H1 (cell line): ENCODE measurements at regions not wholly inside any gene's neighbourhood (a gene's known extent, or its start where the extent isn't known, plus 50 kb on each side); places are given as distances from the start of the nearest gene placed in this dataset.

Experiments used
- CTCF ChIA-PET: fragments of 300-600 bp; sonication (Branson Sonifier 250); formaldehyde crosslinking; loops from one replicate; lab custom pipeline; 2021; ENCODE audit not compliant: partially characterized antibody; lab: Charles Lee
- POLR2A ChIA-PET: fragments of 300-600 bp; sonication (Branson Sonifier 250); formaldehyde crosslinking; loops from one replicate; lab custom pipeline; 2021; ENCODE audit warnings: inconsistent platforms; ENCODE audit not compliant: partially characterized antibody; lab: Charles Lee
- DNase-seq, 2 experiments: peaks; one replicate each; pipeline versions ENCODE4 v3.0.0 to v3.0.0-alpha.2; 2010 to 2022; ENCODE audit warnings: low spot score in 2 of 2, low read depth in 1 of 2, mixed read lengths in 1 of 2
- FAIRE-seq: peaks from 2 replicates; lab custom pipeline; 2011; peaks lifted over from hg19 to GRCh38; lab: Jason Lieb, UNC
- H2AFZ ChIP-seq: 2 replicates; pipeline ENCODE4 v1.8.1; 2012; ENCODE audit warnings: low read length, inconsistent platforms
- H2AK5ac ChIP-seq: 2 replicates; pipeline ENCODE4 v1.6.1; 2013; ENCODE audit warnings: low read depth, low read length
- H2BK120ac ChIP-seq: replicated peaks from 2 replicates; pipeline ENCODE3; 2013; ENCODE audit warnings: low read depth, low read length, inconsistent platforms
- H2BK12ac ChIP-seq: 2 replicates; pipeline ENCODE4 v1.6.1; 2013; ENCODE audit warnings: low read depth, low read length
- H2BK15ac ChIP-seq: 2 replicates; pipeline ENCODE4 v1.6.1; 2013; ENCODE audit warnings: low read length
- H2BK20ac ChIP-seq: 2 replicates; pipeline ENCODE4 v1.6.1; 2013; ENCODE audit warnings: low read length
- H2BK5ac ChIP-seq: 2 replicates; pipeline ENCODE4 v1.6.1; 2013; ENCODE audit warnings: low read depth, low read length
- H3K14ac ChIP-seq: 2 replicates; pipeline ENCODE4 v1.6.1; 2013; ENCODE audit warnings: inconsistent platforms; ENCODE audit not compliant: insufficient read length
- H3K18ac ChIP-seq: 2 replicates; pipeline ENCODE4 v1.6.1; 2013; ENCODE audit warnings: low read length; ENCODE audit errors: extremely low read depth
- H3K23ac ChIP-seq: 2 replicates; pipeline ENCODE4 v1.6.1; 2013; ENCODE audit warnings: inconsistent platforms; ENCODE audit not compliant: insufficient read length
- H3K23me2 ChIP-seq: 2 replicates; pipeline ENCODE4 v1.6.1; 2013; ENCODE audit warnings: low read depth, low read length
- H3K27ac ChIP-seq: 2 replicates; pipeline ENCODE4 v1.6.1; 2011; ENCODE audit warnings: low read depth, low read length, inconsistent platforms
- H3K27me3 ChIP-seq, 4 experiments: replicated peaks in 1 of 4; 1 replicate in 1 of 4; 2 replicates in 3 of 4; pipeline versions ENCODE4 v1.6.1 to v1.8.1; 2011 to 2013; ENCODE audit warnings: low read length in 3 of 4, mild to moderate bottlenecking in 3 of 4, inconsistent platforms in 2 of 4, mixed read lengths in 2 of 4, moderate library complexity in 1 of 4; ENCODE audit not compliant: control insufficient read depth in 3 of 4, insufficient read depth in 3 of 4; ENCODE audit errors: extremely low read depth in 1 of 4
- H3K36me3 ChIP-seq, 4 experiments: 2 replicates each; pipeline versions ENCODE4 v1.6.1 to v1.8.1; 2011 to 2013; ENCODE audit warnings: mild to moderate bottlenecking in 4 of 4, low read length in 3 of 4, moderate library complexity in 2 of 4, control low read depth in 1 of 4, inconsistent platforms in 1 of 4; ENCODE audit not compliant: insufficient read depth in 4 of 4, control insufficient read depth in 2 of 4
- H3K4ac ChIP-seq: replicated peaks from 2 replicates; pipeline ENCODE3; 2013; ENCODE audit warnings: low read length, low read depth, mixed read lengths, inconsistent platforms; ENCODE audit not compliant: insufficient read length
- H3K4me1 ChIP-seq, 4 experiments: replicated peaks in 1 of 4; 1 replicate in 1 of 4; 2 replicates in 3 of 4; pipeline versions ENCODE4 v1.6.1 to v1.8.1; 2011 to 2013; ENCODE audit warnings: low read length in 3 of 4, inconsistent platforms in 2 of 4, mixed read lengths in 1 of 4; ENCODE audit not compliant: insufficient read depth in 4 of 4, control insufficient read depth in 3 of 4
- H3K4me2 ChIP-seq, 2 experiments: 2 replicates each; pipeline versions ENCODE4 v1.6.1 to v1.8.1; 2011 to 2013; ENCODE audit warnings: low read depth in 2 of 2, low read length in 2 of 2, control low read depth in 1 of 2, inconsistent platforms in 1 of 2, mild to moderate bottlenecking in 1 of 2; ENCODE audit not compliant: insufficient read depth in 1 of 2
- H3K4me3 ChIP-seq, 4 experiments: fragments of 200-600, 300-600 bp in 1 of 4; sonication (generic), shearing (Covaris generic), sonication (Bioruptor Twin) in 1 of 4; 2 replicates each; pipeline versions ENCODE4 v1.5.1 to v1.8.1; 2011 to 2016; ENCODE audit warnings: low read length in 4 of 4, low read depth in 3 of 4, control low read depth in 2 of 4, inconsistent platforms in 2 of 4, mild to moderate bottlenecking in 2 of 4, mixed read lengths in 1 of 4, moderate library complexity in 1 of 4; ENCODE audit not compliant: insufficient read depth in 2 of 4; ENCODE audit errors: extremely low read depth in 1 of 4
- H3K56ac ChIP-seq: replicated peaks from 2 replicates; pipeline ENCODE3; 2013; ENCODE audit warnings: low read depth, mild to moderate bottlenecking, mixed read lengths, low read length, inconsistent platforms; ENCODE audit not compliant: insufficient read length
- H3K79me1 ChIP-seq: 2 replicates; pipeline ENCODE4 v1.6.1; 2013; ENCODE audit warnings: low read depth, low read length, control low read depth
- H3K79me2 ChIP-seq, 2 experiments: 2 replicates each; pipeline versions ENCODE4 v1.6.1 to v1.8.1; 2012 to 2013; ENCODE audit warnings: low read length in 2 of 2, mild to moderate bottlenecking in 2 of 2, inconsistent platforms in 1 of 2; ENCODE audit not compliant: insufficient read depth in 2 of 2, control insufficient read depth in 1 of 2
- H3K9ac ChIP-seq, 4 experiments: replicated peaks in 1 of 4; 1 replicate in 1 of 4; 2 replicates in 3 of 4; pipeline versions ENCODE4 v1.6.1 to v1.8.1; 2011 to 2013; ENCODE audit warnings: low read depth in 3 of 4, low read length in 3 of 4, control low read depth in 2 of 4, mild to moderate bottlenecking in 2 of 4, moderate library complexity in 2 of 4, inconsistent platforms in 1 of 4; ENCODE audit errors: extremely low read depth in 1 of 4
- H3K9me3 ChIP-seq, 2 experiments: 2 replicates each; pipeline versions ENCODE4 v1.6.1 to v1.8.1; 2012 to 2013; ENCODE audit warnings: mild to moderate bottlenecking in 2 of 2, moderate library complexity in 2 of 2, control low read depth in 1 of 2, inconsistent platforms in 1 of 2, low read depth in 1 of 2, low read length in 1 of 2, mixed read lengths in 1 of 2; ENCODE audit not compliant: insufficient read depth in 2 of 2
- H4K20me1 ChIP-seq, 2 experiments: replicated peaks in 1 of 2; 2 replicates each; pipeline versions ENCODE3 to v1.8.1; 2011 to 2013; ENCODE audit warnings: inconsistent platforms in 2 of 2, low read length in 2 of 2, mild to moderate bottlenecking in 1 of 2; ENCODE audit not compliant: insufficient read depth in 2 of 2, control insufficient read depth in 1 of 2
- H4K5ac ChIP-seq: 2 replicates; pipeline ENCODE4 v1.6.1; 2013; ENCODE audit warnings: low read length, low read depth, mixed read lengths, inconsistent platforms; ENCODE audit not compliant: insufficient read length
- H4K8ac ChIP-seq: 2 replicates; pipeline ENCODE4 v1.8.0; 2013; ENCODE audit warnings: mild to moderate bottlenecking, moderate library complexity, low read length, inconsistent platforms; ENCODE audit not compliant: insufficient read depth; ENCODE audit errors: extremely low read depth
- H4K91ac ChIP-seq: replicated peaks from 2 replicates; pipeline ENCODE3; 2013; ENCODE audit warnings: low read length, mixed read lengths, inconsistent platforms; ENCODE audit not compliant: insufficient read length
- CHD2 ChIP-seq: IDR thresholded peaks from 2 replicates; pipeline ENCODE4 v1.6.1; 2012; ENCODE audit warnings: low read length, improper control_type of control experiment
- CTBP2 ChIP-seq: IDR thresholded peaks from 2 replicates; pipeline ENCODE4 v1.7.0; 2011; ENCODE audit warnings: borderline replicate concordance, mild to moderate bottlenecking, moderate library complexity, mixed read lengths, low read length; ENCODE audit not compliant: insufficient read depth, insufficient read length
- JUND ChIP-seq: IDR thresholded peaks from 2 replicates; pipeline ENCODE4 v1.6.1; 2011; ENCODE audit warnings: mild to moderate bottlenecking, improper control_type of control experiment, low read length

GRCh38 chr4:43435291-43435690, 542.8 kb downstream of the GRXCR1 start (continued):
- TF ChIP-seq JUND (no peak), CHD2 (no peak)

- Histone ChIP-seq H3K56ac (no peak overlapping the region), H2AK5ac (no peak overlapping the region), H3K23me2 (no peaks in the 10 kb centered on the region; the same call in 1 of the 2 replicates)
- no peak for TF ChIP-seq CTBP2
- TF ChIP-seq, all 59 proteins: peak for 0
- H3K23ac ChIP-seq, result no peak overlapping the region
- no peak overlapping the region for H3K9ac ChIP-seq
- H2BK5ac ChIP-seq, result no peak overlapping the region
- H2BK12ac ChIP-seq, result no peak overlapping the region
- H3K79me2 ChIP-seq, result no peaks in the 10 kb centered on the region
- H3K18ac ChIP-seq, result no peak overlapping the region
- H4K5ac ChIP-seq, result no peak overlapping the region
- FAIRE-seq, result no peak
- H3K4me3 ChIP-seq, result no peak overlapping the region
- H4K20me1 ChIP-seq, result no peaks in the 10 kb centered on the region
- H3K4ac ChIP-seq, result no peak overlapping the region
- H3K79me1 ChIP-seq, result no peaks in the 10 kb centered on the region
- H2BK15ac ChIP-seq, result no peak overlapping the region
- H2BK120ac ChIP-seq, result no peak overlapping the region
- no peak overlapping the region for H3K4me2 ChIP-seq
- no peak overlapping the region for H4K91ac ChIP-seq
- H3K14ac ChIP-seq, result no peak overlapping the region
- DNase-seq, result no peak
- no peaks in the 10 kb centered on the region for H3K36me3 ChIP-seq
- no peak overlapping the region for H2BK20ac ChIP-seq
- no peaks in the 10 kb centered on the region for H3K9me3 ChIP-seq
- no peaks in the 10 kb centered on the region for H3K27me3 ChIP-seq
- H3K4me1 ChIP-seq, result no peaks in the 10 kb centered on the region; a peak in 1 of 7 replicates
- ChIA-PET CTCF (interaction anchor here (0.9 kb wide), 1 partner anchor 11 kb away, joined by 3 read pairs; no protein-coding TSS in a partner anchor), POLR2A (no interaction called here)
- no peak overlapping the region for H2AFZ ChIP-seq
- H3K27ac ChIP-seq, result no peak overlapping the region
- no peak overlapping the region for H4K8ac ChIP-seq
Observed at GRCh38 chr4:43452948-43453347, 560.4 kb downstream of the GRXCR1 start.
